ENCODE measurements at regions not wholly inside any gene's neighbourhood (a gene's known extent, or its start where the extent isn't known, plus 50 kb on each side); places are given as distances from the start of the nearest gene placed in this dataset.

DNA sequence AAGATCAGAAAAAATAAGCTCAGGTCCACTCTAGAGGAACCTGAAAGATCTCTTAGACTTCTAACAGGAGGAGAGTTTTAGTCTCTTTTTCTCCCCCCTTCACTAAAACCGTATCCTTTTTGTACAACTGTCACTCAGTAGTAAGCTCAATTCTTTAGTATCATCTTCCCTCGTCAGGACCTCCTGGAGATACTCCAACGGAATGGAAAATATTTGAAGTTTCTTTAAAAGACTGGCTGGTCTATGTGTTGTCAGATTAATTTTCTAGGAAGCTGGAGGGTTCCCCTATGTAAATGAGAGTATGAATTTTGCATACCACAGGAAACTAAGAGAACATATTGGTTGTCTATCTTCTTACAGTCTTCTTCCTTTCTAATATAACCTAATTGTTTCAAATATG lies 747.7 kb upstream of the CBLB start:
- no peak overlapping the region for H3K27ac ChIP-seq (ENCODE audit: low read length)

DNA sequence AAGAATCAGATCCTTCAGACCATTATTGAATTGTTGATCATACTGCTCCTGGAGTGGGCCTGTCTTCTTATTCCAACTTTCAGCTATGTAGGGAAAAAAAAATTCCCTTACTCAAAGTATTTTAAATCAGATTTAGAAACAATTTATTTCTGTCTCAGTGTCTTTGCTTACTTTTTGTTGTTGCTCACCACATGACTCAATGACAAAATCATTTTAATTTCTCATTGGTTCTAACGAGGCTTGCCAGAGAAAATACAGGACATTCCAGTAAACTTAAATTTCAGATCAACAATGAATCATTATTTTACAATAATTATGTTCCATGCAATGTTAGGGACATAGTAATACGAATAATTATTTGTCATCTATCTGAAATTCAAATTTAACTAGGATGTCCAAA lies 748.5 kb upstream of the CBLB start:
- Histone ChIP-seq H3K4me2 (ENCODE audit: insufficient read depth, low read length) (no peak overlapping the region), H3K36me3 (ENCODE audit: insufficient read depth, low read length) (no peaks in the 10 kb centered on the region), H3K4me3 (ENCODE audit: low read depth in 1 of 2, low read length in 2 of 2) (no peak overlapping the region), H2AFZ (ENCODE audit: low read depth, low read length) (no peak overlapping the region), H3K27ac (ENCODE audit: low read length) (no peak overlapping the region), H3K9me3 (ENCODE audit: insufficient read depth, low read length, severe bottlenecking) (peaks cover 5% of the 10 kb centered on the region), H3K27me3 (ENCODE audit: insufficient read depth, low read length, poor library complexity) (no peaks in the 10 kb centered on the region), H3K4me1 (ENCODE audit: insufficient read depth, low read length) (no peaks in the 10 kb centered on the region), H3K9ac (ENCODE audit: low read depth, low read length) (no peak overlapping the region), H4K20me1 (ENCODE audit: insufficient read depth, low read length) (no peaks in the 10 kb centered on the region), H3K79me2 (ENCODE audit: insufficient read depth, low read length) (no peaks in the 10 kb centered on the region)
- DNase-seq (no peak), ATAC-seq (ENCODE audit: insufficient read depth, low read depth) (no peak)
- TF ChIP-seq EZH2 (IDR thresholded peaks at IDR 0.05; ENCODE audit: borderline replicate concordance, low read depth, low read length, severe bottlenecking) = no peak

More for the DNA sequence above, 747.7 kb upstream of the CBLB start:
- H3K9ac ChIP-seq (ENCODE audit: low read depth, low read length) = no peak overlapping the region
- H4K20me1 ChIP-seq (ENCODE audit: insufficient read depth, low read length) = no peaks in the 10 kb centered on the region
- ATAC-seq (ENCODE audit: insufficient read depth, low read depth) (no peak), DNase-seq (no peak)
- no peaks in the 10 kb centered on the region for H3K36me3 ChIP-seq (ENCODE audit: insufficient read depth, low read length)
- H2AFZ ChIP-seq (ENCODE audit: low read depth, low read length) = no peak overlapping the region
- TF ChIP-seq, protein P1, sequence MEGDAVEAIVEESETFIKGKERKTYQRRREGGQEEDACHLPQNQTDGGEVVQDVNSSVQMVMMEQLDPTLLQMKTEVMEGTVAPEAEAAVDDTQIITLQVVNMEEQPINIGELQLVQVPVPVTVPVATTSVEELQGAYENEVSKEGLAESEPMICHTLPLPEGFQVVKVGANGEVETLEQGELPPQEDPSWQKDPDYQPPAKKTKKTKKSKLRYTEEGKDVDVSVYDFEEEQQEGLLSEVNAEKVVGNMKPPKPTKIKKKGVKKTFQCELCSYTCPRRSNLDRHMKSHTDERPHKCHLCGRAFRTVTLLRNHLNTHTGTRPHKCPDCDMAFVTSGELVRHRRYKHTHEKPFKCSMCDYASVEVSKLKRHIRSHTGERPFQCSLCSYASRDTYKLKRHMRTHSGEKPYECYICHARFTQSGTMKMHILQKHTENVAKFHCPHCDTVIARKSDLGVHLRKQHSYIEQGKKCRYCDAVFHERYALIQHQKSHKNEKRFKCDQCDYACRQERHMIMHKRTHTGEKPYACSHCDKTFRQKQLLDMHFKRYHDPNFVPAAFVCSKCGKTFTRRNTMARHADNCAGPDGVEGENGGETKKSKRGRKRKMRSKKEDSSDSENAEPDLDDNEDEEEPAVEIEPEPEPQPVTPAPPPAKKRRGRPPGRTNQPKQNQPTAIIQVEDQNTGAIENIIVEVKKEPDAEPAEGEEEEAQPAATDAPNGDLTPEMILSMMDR (IDR thresholded peaks at IDR 0.05; ENCODE audit: borderline replicate concordance, extremely low read depth, low read length, poor library complexity, severe bottlenecking) = no peak
- TF ChIP-seq EZH2 (IDR thresholded peaks at IDR 0.05; ENCODE audit: borderline replicate concordance, low read depth, low read length, severe bottlenecking) = no peak
- no peaks in the 10 kb centered on the region for H3K79me2 ChIP-seq (ENCODE audit: insufficient read depth, low read length)
- H3K9me3 ChIP-seq (ENCODE audit: insufficient read depth, low read length, severe bottlenecking) = peaks cover 5% of the 10 kb centered on the region
- H3K4me1 ChIP-seq (ENCODE audit: insufficient read depth, low read length) = no peaks in the 10 kb centered on the region
- no peaks in the 10 kb centered on the region for H3K27me3 ChIP-seq (ENCODE audit: insufficient read depth, low read length, poor library complexity)
- no peak overlapping the region for H3K4me3 ChIP-seq (ENCODE audit: low read depth in 1 of 2, low read length in 2 of 2)
- no peak overlapping the region for H3K4me2 ChIP-seq (ENCODE audit: insufficient read depth, low read length)

DNA sequence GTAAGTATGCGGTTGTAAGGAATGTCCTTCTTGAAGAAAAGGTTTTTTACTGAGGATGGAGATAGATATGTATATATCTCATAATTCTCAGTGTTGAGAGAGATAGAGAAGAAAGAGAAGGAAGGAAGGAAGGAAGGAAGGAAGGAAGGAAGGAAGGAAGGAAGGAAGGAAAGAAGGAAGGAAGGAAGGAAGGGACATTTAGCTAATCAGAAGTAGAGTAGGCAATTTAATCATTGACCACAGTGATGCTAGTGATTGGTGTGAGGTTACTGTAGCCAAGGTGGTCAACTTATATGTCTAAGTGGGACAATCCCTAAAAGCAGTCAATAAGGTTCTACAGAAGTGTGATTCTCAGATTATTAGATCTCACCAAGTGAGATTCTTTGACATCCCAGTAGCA lies 751.8 kb upstream of the CBLB start:
- H3K4me1 ChIP-seq (ENCODE audit: insufficient read depth, low read length) = no peaks in the 10 kb centered on the region
- H3K4me2 ChIP-seq (ENCODE audit: insufficient read depth, low read length) = no peak overlapping the region
- H4K20me1 ChIP-seq (ENCODE audit: insufficient read depth, low read length) = no peaks in the 10 kb centered on the region
- H3K27ac ChIP-seq (ENCODE audit: low read length) = no peak overlapping the region
- H3K79me2 ChIP-seq (ENCODE audit: insufficient read depth, low read length) = no peaks in the 10 kb centered on the region
- H3K9ac ChIP-seq (ENCODE audit: low read depth, low read length) = no peak overlapping the region
- no peak for DNase-seq
- no peak for ATAC-seq (ENCODE audit: insufficient read depth, low read depth)
- no peaks in the 10 kb centered on the region for H3K36me3 ChIP-seq (ENCODE audit: insufficient read depth, low read length)
- TF ChIP-seq EZH2 (IDR thresholded peaks at IDR 0.05; ENCODE audit: borderline replicate concordance, low read depth, low read length, severe bottlenecking) = no peak
- TF ChIP-seq, protein P1 (IDR thresholded peaks at IDR 0.05; ENCODE audit: borderline replicate concordance, extremely low read depth, low read length, poor library complexity, severe bottlenecking) = no peak
- peaks cover 10% of the 10 kb centered on the region for H3K9me3 ChIP-seq (ENCODE audit: insufficient read depth, low read length, severe bottlenecking)
- no peak overlapping the region for H2AFZ ChIP-seq (ENCODE audit: low read depth, low read length)
- H3K27me3 ChIP-seq (ENCODE audit: insufficient read depth, low read length, poor library complexity) = no peaks in the 10 kb centered on the region
- H3K4me3 ChIP-seq (ENCODE audit: low read depth in 1 of 2, low read length in 2 of 2) = no peak overlapping the region

DNA sequence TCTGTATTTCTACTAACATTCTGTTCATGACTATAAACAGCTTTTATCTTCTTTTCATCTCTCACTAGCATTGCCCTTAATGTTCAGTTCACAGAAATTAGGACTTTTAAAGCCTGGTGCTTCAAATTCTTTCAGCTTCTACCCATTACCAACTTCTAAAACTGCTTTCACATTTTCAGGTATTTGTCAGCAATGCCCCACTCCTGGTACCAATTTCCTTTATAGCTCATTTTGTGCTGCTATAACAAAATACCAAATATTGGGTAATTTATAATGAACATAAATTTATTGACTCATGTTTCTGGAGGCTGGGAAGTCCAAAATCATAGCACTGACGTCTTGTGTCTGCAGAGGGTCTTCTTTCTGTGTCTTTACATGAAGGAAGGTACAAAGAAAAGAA lies 753.1 kb upstream of the CCDC54 start:
- H3K4me2 ChIP-seq (ENCODE audit: insufficient read depth, low read length) = no peak overlapping the region
- H3K9me3 ChIP-seq (ENCODE audit: insufficient read depth, low read length, severe bottlenecking) = peaks cover 10% of the 10 kb centered on the region
- H4K20me1 ChIP-seq (ENCODE audit: insufficient read depth, low read length) = no peaks in the 10 kb centered on the region
- no peak for DNase-seq
- peaks cover 8% of the 10 kb centered on the region for H3K4me1 ChIP-seq (ENCODE audit: insufficient read depth, low read length)
- TF ChIP-seq, protein P1 (IDR thresholded peaks at IDR 0.05; ENCODE audit: borderline replicate concordance, extremely low read depth, low read length, poor library complexity, severe bottlenecking) = no peak
- TF ChIP-seq EZH2 (IDR thresholded peaks at IDR 0.05; ENCODE audit: borderline replicate concordance, low read depth, low read length, severe bottlenecking) = no peak
- H3K27ac ChIP-seq (ENCODE audit: low read length) = no peak overlapping the region
- no peaks in the 10 kb centered on the region for H3K79me2 ChIP-seq (ENCODE audit: insufficient read depth, low read length)
- H2AFZ ChIP-seq (ENCODE audit: low read depth, low read length) = no peak overlapping the region
- no peak for ATAC-seq (ENCODE audit: insufficient read depth, low read depth)
- no peak overlapping the region for H3K9ac ChIP-seq (ENCODE audit: low read depth, low read length)
- no peaks in the 10 kb centered on the region for H3K36me3 ChIP-seq (ENCODE audit: insufficient read depth, low read length)
- no peaks in the 10 kb centered on the region for H3K27me3 ChIP-seq (ENCODE audit: insufficient read depth, low read length, poor library complexity)
- H3K4me3 ChIP-seq (ENCODE audit: low read depth in 1 of 2, low read length in 2 of 2) = no peak overlapping the region
